ENCODE measurements at regions not wholly inside any gene's neighbourhood (a gene's known extent, or its start where the extent isn't known, plus 50 kb on each side); places are given as distances from the start of the nearest gene placed in this dataset.

- TF ChIP-seq CTCF (IDR thresholded peaks at IDR 0.05; ENCODE audit: low read depth, low read length, poor library complexity, severe bottlenecking) (no peak), EZH2phosphoT487 (IDR thresholded peaks at IDR 0.05; ENCODE audit: borderline replicate concordance, low read length) (no peak)
Measured at GRCh38 chr20:12924126-12924525, 84.6 kb upstream of the SPTLC3 start.

Data from DOHH2 (cell line).